ENCODE measurements at regions not wholly inside any gene's neighbourhood (a gene's known extent, or its start where the extent isn't known, plus 50 kb on each side); places are given as distances from the start of the nearest gene placed in this dataset.

DNA sequence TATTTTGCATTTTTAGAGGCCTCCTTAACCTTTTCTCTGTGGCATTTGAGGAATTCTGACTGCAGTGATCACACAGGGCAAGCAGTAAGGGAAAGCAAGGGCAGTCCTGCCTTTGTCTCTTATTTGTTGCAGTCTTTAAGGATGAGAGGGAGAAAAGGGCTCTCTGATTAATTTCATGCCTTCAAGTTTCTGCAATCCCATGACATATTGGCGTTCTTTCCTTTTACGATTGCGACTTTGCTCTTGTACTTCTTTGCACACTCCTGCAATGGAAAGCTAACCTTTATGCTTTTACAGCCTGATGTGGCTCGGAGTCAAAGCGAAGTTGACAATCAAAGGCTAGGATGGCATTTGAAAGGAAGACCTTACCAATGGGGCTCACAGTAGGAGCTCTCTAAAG lies 698.4 kb downstream of the DNAH5 start:
- Histone ChIP-seq H3K36me3 (ENCODE audit: control insufficient read depth, insufficient read depth, low read length) (no peaks in the 10 kb centered on the region), H4K20me1 (ENCODE audit: control insufficient read depth, extremely low read depth, insufficient read depth, low read length) (no peaks in the 10 kb centered on the region), H3K79me2 (ENCODE audit: control insufficient read depth, insufficient read depth, low read length) (no peaks in the 10 kb centered on the region), H3K9ac (ENCODE audit: insufficient read depth, low read length) (no peak overlapping the region), H3K4me3 (replicated peaks in 1 of 4; ENCODE audit: control extremely low read depth in 1 of 4, insufficient read depth in 1 of 4, low read depth in 3 of 4, low read length in 4 of 4) (no peak overlapping the region), H3K27me3 (ENCODE audit: control insufficient read depth, insufficient read depth, low read length) (no peaks in the 10 kb centered on the region), H3K9me3 (ENCODE audit: control insufficient read depth, insufficient read depth, low read depth, low read length) (no peaks in the 10 kb centered on the region), H3K4me2 (ENCODE audit: extremely low read depth, insufficient read depth, low read length) (no peak overlapping the region), H2AFZ (ENCODE audit: low read length) (no peak overlapping the region), H3K27ac (ENCODE audit: insufficient read depth, low read length) (no peak overlapping the region), H3K4me1 (ENCODE audit: control insufficient read depth, extremely low read depth, insufficient read depth, low read length) (no peaks in the 10 kb centered on the region)
- TF ChIP-seq, protein P1, sequence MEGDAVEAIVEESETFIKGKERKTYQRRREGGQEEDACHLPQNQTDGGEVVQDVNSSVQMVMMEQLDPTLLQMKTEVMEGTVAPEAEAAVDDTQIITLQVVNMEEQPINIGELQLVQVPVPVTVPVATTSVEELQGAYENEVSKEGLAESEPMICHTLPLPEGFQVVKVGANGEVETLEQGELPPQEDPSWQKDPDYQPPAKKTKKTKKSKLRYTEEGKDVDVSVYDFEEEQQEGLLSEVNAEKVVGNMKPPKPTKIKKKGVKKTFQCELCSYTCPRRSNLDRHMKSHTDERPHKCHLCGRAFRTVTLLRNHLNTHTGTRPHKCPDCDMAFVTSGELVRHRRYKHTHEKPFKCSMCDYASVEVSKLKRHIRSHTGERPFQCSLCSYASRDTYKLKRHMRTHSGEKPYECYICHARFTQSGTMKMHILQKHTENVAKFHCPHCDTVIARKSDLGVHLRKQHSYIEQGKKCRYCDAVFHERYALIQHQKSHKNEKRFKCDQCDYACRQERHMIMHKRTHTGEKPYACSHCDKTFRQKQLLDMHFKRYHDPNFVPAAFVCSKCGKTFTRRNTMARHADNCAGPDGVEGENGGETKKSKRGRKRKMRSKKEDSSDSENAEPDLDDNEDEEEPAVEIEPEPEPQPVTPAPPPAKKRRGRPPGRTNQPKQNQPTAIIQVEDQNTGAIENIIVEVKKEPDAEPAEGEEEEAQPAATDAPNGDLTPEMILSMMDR (conservative IDR thresholded peaks at IDR 0.05 in 1 of 2, IDR thresholded peaks at IDR 0.05 in 1 of 2; ENCODE audit: low read depth in 1 of 2, low read length in 2 of 2) = no peak
- TF ChIP-seq EZH2 (IDR thresholded peaks at IDR 0.05; ENCODE audit: low read length, missing control alignments) = no peak
- no peak for DNase-seq (ENCODE audit: low read depth in 2 of 2)

DNA sequence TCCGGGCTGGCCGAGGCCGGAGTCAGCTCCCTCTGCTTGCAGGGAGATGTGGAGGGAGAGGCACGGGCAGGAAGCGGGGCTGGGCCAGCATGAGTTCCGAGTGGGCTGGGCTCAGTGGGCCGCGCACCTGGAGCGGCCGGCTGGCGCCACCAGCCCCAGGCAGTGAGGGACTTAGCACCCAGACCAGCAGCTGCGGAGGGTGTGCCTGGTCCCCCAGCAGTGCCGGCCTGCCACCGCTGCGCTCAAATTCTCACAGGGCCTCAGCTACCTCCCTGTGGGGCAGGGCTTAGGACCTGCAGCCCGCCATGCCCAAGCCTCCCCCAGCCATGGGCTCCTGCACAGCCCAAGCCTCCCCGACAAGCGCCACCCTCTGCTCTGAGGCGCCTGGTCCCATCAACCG lies 700.3 kb downstream of the DNAH5 start:
- H3K9me3 ChIP-seq (ENCODE audit: control insufficient read depth, insufficient read depth, low read depth, low read length) = no peaks in the 10 kb centered on the region
- no peaks in the 10 kb centered on the region for H3K27me3 ChIP-seq (ENCODE audit: control insufficient read depth, insufficient read depth, low read length)
- H3K4me3 ChIP-seq (replicated peaks in 1 of 4; ENCODE audit: control extremely low read depth in 1 of 4, insufficient read depth in 1 of 4, low read depth in 3 of 4, low read length in 4 of 4) = no peak overlapping the region
- no peaks in the 10 kb centered on the region for H3K36me3 ChIP-seq (ENCODE audit: control insufficient read depth, insufficient read depth, low read length)
- H2AFZ ChIP-seq (ENCODE audit: low read length) = no peak overlapping the region
- TF ChIP-seq, protein P1 (conservative IDR thresholded peaks at IDR 0.05 in 1 of 2, IDR thresholded peaks at IDR 0.05 in 1 of 2; ENCODE audit: low read depth in 1 of 2, low read length in 2 of 2) = no peak
- TF ChIP-seq EZH2 (IDR thresholded peaks at IDR 0.05; ENCODE audit: low read length, missing control alignments) = no peak
- H3K27ac ChIP-seq (ENCODE audit: insufficient read depth, low read length) = no peak overlapping the region
- no peaks in the 10 kb centered on the region for H3K4me1 ChIP-seq (ENCODE audit: control insufficient read depth, extremely low read depth, insufficient read depth, low read length)
- H3K9ac ChIP-seq (ENCODE audit: insufficient read depth, low read length) = no peak overlapping the region
- H3K4me2 ChIP-seq (ENCODE audit: extremely low read depth, insufficient read depth, low read length) = no peak overlapping the region
- no peaks in the 10 kb centered on the region for H3K79me2 ChIP-seq (ENCODE audit: control insufficient read depth, insufficient read depth, low read length)
- DNase-seq (ENCODE audit: low read depth in 2 of 2) = no peak
- no peaks in the 10 kb centered on the region for H4K20me1 ChIP-seq (ENCODE audit: control insufficient read depth, extremely low read depth, insufficient read depth, low read length)

DNA sequence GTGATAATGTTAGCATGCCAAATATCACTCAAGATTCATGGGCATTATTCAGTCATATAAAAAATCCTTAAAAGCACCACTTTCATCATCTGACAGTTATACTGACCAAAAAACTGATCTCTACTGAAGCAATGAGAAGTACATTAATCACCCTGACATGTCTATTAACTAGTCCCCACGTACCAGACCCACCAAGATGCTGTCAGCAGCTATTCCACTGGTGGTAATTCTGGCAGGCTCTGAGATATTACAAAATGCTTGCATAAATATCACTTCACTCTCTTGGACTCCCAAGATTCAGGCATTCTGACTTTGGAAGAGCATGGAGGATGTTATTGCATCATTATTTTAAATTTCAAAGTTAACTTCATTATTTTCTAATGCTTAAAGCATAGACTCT lies 717.0 kb downstream of the DNAH5 start:
- H3K27ac ChIP-seq (ENCODE audit: insufficient read depth, low read length) = no peak overlapping the region
- no peaks in the 10 kb centered on the region for H4K20me1 ChIP-seq (ENCODE audit: control insufficient read depth, extremely low read depth, insufficient read depth, low read length)
- no peaks in the 10 kb centered on the region for H3K9me3 ChIP-seq (ENCODE audit: control insufficient read depth, insufficient read depth, low read depth, low read length)
- no peaks in the 10 kb centered on the region for H3K79me2 ChIP-seq (ENCODE audit: control insufficient read depth, insufficient read depth, low read length)
- TF ChIP-seq, protein P1 (conservative IDR thresholded peaks at IDR 0.05 in 1 of 2, IDR thresholded peaks at IDR 0.05 in 1 of 2; ENCODE audit: low read depth in 1 of 2, low read length in 2 of 2) = no peak
- no peak for TF ChIP-seq EZH2 (IDR thresholded peaks at IDR 0.05; ENCODE audit: low read length, missing control alignments)
- H2AFZ ChIP-seq (ENCODE audit: low read length) = no peak overlapping the region
- no peaks in the 10 kb centered on the region for H3K4me1 ChIP-seq (ENCODE audit: control insufficient read depth, extremely low read depth, insufficient read depth, low read length)
- H3K27me3 ChIP-seq (ENCODE audit: control insufficient read depth, insufficient read depth, low read length) = no peaks in the 10 kb centered on the region
- no peak overlapping the region for H3K9ac ChIP-seq (ENCODE audit: insufficient read depth, low read length)
- no peaks in the 10 kb centered on the region for H3K36me3 ChIP-seq (ENCODE audit: control insufficient read depth, insufficient read depth, low read length)
- DNase-seq (ENCODE audit: low read depth in 2 of 2) = no peak
- no peak overlapping the region for H3K4me2 ChIP-seq (ENCODE audit: extremely low read depth, insufficient read depth, low read length)
- no peak overlapping the region for H3K4me3 ChIP-seq (replicated peaks in 1 of 4; ENCODE audit: control extremely low read depth in 1 of 4, insufficient read depth in 1 of 4, low read depth in 3 of 4, low read length in 4 of 4)

Measured in fibroblast of lung (primary cell).